HG03097 (cell line): ENCODE measurements at regions not wholly inside any gene's neighbourhood (a gene's known extent, or its start where the extent isn't known, plus 50 kb on each side); places are given as distances from the start of the nearest gene placed in this dataset.
"Not testable (repeated sequence)": the region's sequence is repeated elsewhere in the genome, so short reads cannot be mapped to it uniquely, and the experiment has no call there.

Experiments used
- ATAC-seq: cut with Tn5 transposase; IDR thresholded peaks from one replicate; pipeline ENCODE4 v1.9.1; 2021; ENCODE audit not compliant: unreplicated experiment, low FRiP score

GRCh38 chr3:147244397-147244796 lies 161.9 kb downstream of the ZIC4 start:
- ATAC-seq = no peak

DNA sequence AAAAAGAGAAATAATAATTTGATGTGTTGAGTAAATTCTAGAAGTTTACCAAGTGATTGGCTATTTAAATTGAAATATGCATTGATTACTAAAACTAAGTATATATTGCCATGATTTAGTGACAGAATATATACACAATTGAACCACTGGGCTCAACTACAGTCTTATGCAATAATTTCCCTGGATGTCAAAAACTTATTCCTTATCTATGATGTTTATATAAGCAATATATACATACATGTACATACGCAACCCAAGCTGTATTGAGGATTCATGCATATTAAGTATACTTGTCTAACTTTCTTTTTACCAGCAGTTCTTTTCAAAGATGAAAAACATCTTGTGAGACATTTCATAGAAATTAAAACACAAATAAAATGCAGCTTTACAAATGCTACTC lies 165.8 kb downstream of the ZIC4 start:
- no peak for ATAC-seq

- ATAC-seq = no peak
Observed at GRCh38 chr3:147237991-147238390, 168.4 kb downstream of the ZIC4 start.

DNA sequence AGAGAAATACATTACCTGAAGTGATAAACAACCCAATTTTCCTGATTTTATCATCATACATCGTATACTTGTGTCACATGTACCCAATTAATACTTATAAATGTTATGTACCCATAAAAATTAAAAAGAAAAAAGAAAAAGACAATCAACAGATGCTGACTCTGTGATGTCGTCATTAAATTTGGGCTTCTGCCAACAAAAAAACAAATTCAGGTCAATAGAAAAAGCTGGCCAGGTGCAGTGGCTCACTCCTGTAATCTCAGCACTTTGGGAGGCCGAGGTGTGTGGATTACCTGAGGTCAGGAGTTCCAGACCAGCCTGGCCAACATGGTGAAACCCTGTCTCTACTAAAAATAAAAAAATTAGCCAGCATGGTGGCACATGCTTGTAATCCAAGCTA lies 174.4 kb downstream of the ZIC4 start:
- not testable (repeated sequence) for ATAC-seq

- no peak for ATAC-seq
Observed at GRCh38 chr3:147231111-147231510, 175.2 kb downstream of the ZIC4 start.

DNA sequence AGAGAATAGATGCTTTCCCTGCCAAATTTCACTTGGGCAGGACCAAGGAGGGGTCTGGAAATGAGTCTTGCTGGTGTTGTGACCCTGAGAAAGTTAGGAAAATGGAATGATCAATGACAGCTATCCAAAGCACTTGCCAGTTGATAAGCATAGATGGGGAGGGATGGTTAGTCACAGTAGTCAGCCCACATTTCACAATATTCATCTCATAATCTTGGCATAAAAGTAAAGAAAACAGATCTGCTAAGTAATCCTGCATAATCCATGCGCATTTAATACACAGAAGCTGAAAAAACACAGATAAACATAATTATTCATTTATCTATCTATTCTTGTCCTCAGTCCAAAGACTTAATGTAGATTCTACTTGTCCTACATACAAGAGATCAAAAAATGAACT lies 184.1 kb downstream of the ZIC4 start:
- ATAC-seq = no peak

GRCh38 chr3:147218965-147219364 lies 187.4 kb downstream of the ZIC4 start:
- ATAC-seq = no peak

GRCh38 chr3:147216143-147216673 lies 190.1 kb downstream of the ZIC4 start:
- no peak for ATAC-seq

- no peak for ATAC-seq
Observed at GRCh38 chr3:147215660-147216059, 190.7 kb downstream of the ZIC4 start.

DNA sequence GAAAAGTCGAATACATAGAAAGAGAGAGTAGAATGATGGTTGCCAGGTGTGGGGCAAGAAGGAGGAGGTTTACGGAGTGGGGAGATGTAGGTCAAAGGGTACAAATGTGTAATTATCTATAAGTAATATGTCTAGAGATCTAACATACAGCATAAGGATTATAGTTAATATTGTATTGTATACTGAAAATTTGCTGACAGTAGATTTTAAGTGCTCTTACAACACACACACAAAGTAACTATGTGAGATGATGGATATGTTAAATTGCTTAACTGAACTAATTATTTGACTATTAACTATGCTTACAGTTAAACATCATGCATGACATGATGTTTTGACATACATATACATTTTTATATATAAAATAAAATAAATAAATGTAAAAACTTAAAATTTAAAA lies 192.7 kb downstream of the ZIC4 start:
- no peak for ATAC-seq

GRCh38 chr3:147210676-147211075 lies 195.7 kb downstream of the ZIC4 start:
- no peak for ATAC-seq

DNA sequence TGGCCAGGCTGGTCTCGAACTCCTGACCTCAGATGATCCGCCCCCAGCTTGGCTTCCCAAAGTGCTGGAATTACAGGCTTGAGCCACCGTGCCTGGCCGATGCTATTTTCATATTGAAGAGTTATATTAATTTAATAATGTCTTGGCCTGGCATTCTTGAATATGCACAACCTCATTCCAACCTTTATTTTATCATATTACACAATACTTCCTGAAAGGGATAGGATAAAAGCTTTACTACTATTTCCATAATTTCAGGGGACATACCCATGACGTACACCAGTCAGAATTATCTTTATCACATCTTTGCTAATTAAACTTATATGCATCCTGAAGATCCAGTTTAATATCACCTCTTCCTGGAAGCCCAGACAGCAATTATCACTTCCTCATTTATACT lies 205.3 kb downstream of the ZIC4 start:
- no peak for ATAC-seq

- no peak for ATAC-seq
Observed at GRCh38 chr3:147200545-147200944, 205.8 kb downstream of the ZIC4 start.

DNA sequence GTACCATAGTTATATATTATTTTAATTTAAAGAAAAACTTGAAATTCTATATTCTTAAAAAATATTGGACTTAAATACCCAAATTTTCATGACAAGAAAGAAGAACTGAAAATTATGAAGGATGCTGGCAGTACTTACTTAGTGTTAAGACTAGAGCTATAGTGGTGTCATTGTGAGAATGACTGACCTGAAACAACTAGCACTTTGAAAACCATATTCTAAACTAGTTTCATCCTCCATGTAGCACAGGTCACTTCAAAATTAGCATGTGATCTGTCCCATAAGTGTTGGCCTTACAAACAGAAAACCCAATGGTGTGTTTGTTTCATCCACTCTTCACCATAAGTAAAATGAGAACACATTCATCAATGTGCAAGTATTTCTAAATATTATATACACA lies 208.6 kb downstream of the ZIC4 start:
- no peak for ATAC-seq

DNA sequence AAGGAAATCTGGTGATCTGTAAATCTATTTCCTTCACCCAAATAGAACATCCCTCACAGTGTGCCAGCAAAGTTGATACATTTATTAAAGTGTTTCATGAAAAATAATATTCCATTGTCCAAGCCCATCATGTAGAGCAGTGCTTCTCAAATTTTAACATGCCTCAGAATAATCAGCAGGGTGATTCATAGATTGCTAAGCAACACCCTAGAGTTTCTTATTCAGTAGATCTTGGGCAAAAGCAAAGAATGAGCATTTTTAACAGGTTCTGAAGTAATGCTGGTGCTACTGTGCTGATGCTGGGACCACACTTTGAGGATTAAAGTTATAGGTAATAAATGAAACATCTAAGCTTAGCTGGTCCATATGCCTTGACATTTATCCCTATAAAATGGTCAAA lies 210.5 kb downstream of the ZIC4 start:
- no peak for ATAC-seq

DNA sequence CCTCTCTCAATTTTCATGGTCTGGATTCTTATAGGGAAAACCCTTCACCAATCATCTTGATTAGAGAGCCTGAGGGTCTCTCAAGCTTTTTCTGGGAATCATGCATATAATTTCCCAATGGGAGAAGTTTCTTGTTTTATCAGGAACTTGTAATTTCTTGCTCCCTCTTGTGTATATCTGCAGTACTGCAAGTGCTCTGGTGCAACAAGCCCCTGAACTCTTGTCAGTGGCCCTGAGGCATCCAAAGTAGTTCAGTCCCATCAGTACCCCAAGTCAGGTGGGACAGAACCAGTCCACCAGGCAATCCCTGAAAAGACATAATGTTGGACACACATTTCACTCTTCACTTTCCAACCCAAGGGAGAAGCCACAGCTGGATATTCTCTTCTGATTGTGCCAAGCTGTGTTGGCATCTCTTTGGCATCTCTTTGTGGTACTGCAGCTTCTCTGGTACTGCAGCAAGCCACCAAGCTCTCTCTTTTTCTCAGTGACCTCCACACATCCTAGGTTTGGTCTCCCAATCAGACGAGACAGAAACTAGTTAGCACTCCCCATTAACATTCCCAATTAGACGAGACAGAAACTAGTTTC lies 214.5 kb downstream of the ZIC4 start:
- peak; percentile 50 for ATAC-seq

- no peak for ATAC-seq
Observed at GRCh38 chr3:147189016-147189415, 217.3 kb downstream of the ZIC4 start.

GRCh38 chr3:147187687-147188086 lies 218.7 kb downstream of the ZIC4 start:
- ATAC-seq = no peak

- no peak for ATAC-seq
Observed at GRCh38 chr3:147185781-147186180, 220.6 kb downstream of the ZIC4 start.

- no peak for ATAC-seq
Observed at GRCh38 chr3:147184794-147185193, 221.5 kb downstream of the ZIC4 start.

- no peak for ATAC-seq
Observed at GRCh38 chr3:147173257-147173656, 233.1 kb downstream of the ZIC4 start.

GRCh38 chr3:147162743-147163142 lies 243.6 kb downstream of the ZIC4 start:
- ATAC-seq = no peak

DNA sequence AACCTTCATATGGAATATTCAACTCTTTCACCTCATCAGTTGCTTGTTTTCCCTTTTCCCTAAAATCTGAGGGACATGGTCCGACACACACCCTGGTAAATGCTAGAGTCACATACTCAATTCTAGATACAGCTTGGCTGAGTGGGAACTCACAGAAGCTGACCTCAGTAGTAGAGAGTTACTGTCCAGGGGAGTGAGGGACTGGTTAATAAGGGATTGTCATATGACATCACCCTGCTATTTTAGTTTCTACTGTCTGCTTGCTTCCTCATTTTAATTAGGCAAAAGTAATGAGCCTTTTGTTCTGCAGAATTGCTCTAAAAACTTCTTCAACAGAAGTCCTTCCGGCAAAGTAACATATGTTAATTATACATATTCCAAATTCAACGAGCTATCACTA lies 244.5 kb downstream of the ZIC4 start:
- ATAC-seq = no peak
